NCI-H748 (cell line): ENCODE measurements at regions not wholly inside any gene's neighbourhood (a gene's known extent, or its start where the extent isn't known, plus 50 kb on each side); places are given as distances from the start of the nearest gene placed in this dataset.

Experiments used
- DNase-seq: peaks from one replicate; lab custom pipeline; 2025; ENCODE audit not compliant: unreplicated experiment; lab: John Stamatoyannopoulos, UW

- DNase-seq: no peak
Measured at GRCh38 chr9:106724566-106724965, 138.4 kb upstream of the ZNF462 start.

- no peak for DNase-seq
Measured at GRCh38 chr9:106726070-106726815, 136.7 kb upstream of the ZNF462 start.

DNA sequence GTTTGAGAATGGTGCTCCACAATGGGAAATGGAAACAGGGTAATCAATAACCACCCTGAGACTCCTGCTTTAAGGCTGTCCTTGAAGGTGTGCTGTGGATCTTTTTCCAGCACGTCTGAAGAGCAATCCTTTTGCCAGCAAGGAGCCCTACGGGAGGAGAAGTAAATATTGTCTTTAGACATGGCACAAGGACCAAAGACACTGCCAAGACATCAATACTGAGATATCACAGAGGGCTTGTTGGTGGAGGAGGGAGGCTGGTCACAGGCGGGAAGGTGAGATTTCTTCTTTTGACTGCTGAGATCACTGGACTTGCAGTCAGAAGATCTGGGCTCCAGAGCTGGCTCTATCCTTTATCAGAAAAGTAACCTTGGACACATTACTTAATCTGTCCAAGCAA lies 135.0 kb upstream of the ZNF462 start:
- DNase-seq: no peak

- DNase-seq: no peak
Measured at GRCh38 chr9:106728860-106729259, 134.1 kb upstream of the ZNF462 start.

DNA sequence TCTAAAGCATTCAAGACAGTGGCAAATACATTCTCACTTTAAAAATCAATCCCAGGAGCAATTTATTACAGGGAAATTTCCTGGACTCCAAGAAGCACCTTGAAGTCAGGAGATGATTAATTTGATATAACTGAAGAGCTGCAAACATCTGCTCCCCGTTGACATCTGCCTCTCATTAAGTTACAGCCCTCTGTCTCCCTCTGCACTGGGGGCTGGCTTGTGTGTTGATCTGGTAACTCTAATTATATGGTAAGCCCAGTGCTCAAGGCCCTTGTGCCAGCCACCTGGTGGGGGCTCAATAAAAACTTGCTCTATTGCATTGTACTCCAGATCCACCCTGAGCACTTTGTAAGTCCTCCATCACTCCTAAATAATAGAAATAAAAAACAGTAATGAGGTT lies 131.1 kb upstream of the ZNF462 start:
- peak; percentile 99 for DNase-seq

DNA sequence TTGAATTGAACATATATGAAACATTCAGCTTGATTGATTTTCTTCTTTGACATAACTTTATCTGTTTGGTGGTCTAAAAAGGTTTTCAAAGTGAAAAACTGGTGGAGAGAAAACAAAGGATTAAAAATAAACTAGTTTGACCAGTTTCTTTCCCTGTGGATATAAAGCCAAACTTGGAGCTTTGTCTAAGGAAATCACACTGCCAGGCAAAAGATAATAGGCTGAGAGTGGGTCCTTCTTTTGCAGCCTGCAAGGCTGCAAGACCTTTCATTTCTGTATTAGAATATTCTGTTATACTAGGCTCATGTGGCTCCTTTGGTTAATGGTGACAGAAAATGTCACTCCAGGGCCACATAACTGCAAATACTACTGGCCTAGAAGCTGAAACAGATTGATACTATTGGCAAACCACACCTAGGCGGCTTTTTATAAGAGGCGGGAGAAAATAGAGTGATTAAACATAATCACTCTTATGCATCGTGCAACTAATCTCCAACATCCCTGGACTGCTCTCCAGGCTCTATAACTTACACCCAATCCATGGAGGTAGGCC lies 129.1 kb upstream of the ZNF462 start:
- peak; percentile 61 for DNase-seq

DNA sequence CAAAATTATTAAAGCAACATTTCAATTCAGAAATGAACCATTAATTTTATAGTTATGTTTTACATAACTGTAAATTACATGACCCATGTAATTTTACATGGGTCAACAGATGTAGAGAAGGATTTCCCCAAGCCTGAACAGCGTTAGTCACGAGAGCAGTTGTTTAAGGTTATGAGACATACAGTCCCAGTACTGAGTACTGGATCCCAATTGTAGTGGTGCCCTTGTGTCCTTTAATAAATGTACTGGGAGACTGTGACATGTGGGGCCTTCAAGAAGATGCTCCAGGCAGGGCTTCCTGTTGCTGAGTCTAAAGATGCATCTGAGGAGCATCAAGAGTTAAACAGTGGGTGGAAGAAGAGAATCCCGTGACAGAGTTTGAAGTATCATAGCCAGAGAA lies 125.5 kb upstream of the ZNF462 start:
- DNase-seq: no peak

GRCh38 chr9:106738109-106738508 lies 124.9 kb upstream of the ZNF462 start:
- DNase-seq: no peak

DNA sequence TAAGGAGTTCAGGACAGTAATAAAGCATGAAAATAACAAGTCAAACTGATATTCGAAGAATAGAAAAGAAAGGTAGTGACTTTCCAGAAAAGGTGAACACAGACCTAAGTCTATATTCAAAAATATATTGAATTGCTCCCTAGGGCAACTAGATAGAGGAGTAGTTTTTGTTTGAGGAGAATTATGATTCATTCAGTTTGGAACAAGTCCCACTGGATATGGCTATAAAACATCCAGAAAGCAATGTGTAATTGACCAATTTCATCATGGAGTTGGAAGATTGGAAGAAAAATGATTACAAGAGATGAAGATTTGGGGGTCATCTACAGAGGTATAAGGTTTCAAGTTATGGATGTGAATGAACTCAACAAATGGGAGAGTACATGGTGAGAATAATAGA lies 117.5 kb upstream of the ZNF462 start:
- no peak for DNase-seq

GRCh38 chr9:106745876-106746275 lies 117.1 kb upstream of the ZNF462 start:
- DNase-seq: no peak

DNA sequence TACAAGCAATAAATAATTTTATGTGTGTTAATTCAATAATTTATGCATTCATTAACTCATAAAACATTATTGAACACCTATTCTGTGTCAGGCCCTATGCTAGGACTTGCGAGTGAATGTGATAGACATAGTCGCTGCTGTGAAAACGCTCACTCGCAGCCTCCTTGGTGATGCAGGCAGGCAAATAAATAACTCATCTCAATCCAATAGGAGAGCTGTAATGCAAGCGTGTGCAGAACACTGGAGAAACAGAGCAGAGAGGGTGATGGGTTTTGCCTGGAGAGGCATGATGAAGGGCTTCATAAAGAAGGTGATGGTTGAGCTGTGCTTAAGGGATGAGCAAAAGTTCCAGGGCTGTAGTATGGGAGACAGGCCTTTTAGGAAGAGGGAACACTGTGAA lies 111.3 kb upstream of the ZNF462 start:
- DNase-seq: no peak

DNA sequence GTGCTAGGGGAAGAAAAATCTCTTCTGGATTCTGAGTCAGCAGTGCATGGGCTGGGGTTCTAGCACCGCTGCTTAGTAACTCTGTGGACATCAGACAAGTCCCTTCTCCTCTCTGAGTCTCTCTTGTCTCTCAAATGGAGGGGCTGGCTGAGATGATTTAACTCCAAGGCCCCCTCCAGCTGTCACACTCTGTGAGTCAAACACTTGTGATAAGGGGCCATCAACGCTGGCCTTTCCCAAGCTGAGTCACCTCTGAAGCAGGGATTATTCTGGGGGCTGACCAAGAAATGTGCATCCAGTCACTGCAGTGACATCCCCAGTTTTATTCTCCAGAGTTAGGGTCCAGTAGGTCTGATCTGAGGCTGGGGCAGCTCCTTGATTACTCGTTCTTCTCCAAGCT lies 110.4 kb upstream of the ZNF462 start:
- DNase-seq: no peak

GRCh38 chr9:106753155-106753671 lies 109.8 kb upstream of the ZNF462 start:
- no peak for DNase-seq

DNA sequence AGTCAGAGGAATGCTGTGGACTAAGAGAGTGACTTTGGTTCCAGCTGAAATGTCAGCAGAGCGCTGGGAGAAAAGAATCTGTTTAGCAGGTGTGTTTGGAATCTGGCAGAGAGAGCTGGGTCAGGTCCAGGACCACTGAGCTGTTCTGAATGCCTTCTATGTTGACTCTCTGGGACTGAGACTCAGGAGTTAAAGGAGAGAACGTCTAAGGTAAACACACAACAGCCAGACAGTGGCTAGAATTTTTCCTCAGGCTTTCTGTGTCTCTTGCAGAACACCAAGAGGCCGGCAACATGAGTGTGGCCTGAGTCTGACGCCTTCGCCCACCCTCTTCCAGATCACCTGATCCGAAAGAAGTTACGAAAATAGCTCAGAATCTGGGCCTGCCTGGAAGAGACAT lies 107.2 kb upstream of the ZNF462 start:
- no peak for DNase-seq

DNA sequence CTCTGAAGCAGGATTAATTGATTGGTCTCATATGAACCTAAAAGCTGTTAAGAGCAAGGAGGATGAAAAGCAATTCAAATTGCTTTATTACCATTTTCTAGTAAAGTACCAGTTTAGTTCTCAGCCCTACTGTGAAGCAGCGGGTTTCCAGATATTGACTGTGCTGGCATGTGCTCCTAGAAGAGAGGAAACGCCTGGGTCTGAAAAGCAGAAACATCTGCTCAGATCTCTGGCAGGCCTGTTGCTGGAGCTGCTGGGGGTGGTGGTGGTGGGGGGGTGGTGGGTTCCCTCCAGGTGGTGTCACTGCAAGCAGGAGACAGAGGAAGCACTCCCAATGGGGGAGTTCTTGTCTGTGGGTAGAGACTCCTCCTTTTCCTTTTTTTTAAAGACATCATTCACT lies 105.5 kb upstream of the ZNF462 start:
- DNase-seq: no peak

DNA sequence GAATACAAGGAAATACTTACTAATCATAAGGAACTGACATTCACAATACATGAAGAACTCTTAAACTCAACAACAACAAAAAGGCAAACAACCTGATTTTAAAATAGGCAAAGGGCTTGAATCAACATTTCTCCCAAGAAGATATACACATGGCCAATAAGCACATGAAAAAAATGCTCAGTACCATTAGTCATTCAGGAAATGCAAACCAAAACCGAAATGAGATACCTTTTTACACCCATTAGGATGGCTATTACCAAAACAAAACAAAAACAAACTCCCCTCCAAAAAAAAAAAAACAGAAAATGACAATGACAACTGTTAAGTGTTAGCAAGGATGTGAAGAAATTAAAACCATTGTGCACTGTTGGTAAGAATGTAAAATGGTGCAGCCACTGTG lies 104.1 kb upstream of the ZNF462 start:
- DNase-seq: no peak

- DNase-seq: no peak
Measured at GRCh38 chr9:106761493-106761892, 101.5 kb upstream of the ZNF462 start.

DNA sequence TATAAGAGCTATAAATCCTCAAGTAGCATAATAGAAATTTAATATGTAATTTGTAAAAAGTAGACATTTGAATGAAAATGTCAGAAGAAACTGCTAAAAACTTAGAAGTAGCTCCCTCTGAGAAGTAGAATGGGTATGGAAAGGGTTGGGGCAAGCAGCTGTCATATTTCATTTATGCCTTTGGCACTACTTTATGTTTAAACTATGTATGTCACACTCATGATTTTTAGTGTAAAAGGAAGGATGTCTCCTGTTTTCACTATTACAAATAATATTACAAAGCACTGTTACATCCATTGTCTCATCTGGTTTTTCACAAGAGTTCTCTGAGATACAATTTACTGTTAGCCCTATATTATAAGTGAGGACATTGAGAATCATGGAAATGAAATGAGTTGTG lies 96.3 kb upstream of the ZNF462 start:
- DNase-seq: no peak

- DNase-seq: no peak
Measured at GRCh38 chr9:106769331-106769730, 93.6 kb upstream of the ZNF462 start.

- no peak for DNase-seq
Measured at GRCh38 chr9:106771608-106772007, 91.4 kb upstream of the ZNF462 start.

DNA sequence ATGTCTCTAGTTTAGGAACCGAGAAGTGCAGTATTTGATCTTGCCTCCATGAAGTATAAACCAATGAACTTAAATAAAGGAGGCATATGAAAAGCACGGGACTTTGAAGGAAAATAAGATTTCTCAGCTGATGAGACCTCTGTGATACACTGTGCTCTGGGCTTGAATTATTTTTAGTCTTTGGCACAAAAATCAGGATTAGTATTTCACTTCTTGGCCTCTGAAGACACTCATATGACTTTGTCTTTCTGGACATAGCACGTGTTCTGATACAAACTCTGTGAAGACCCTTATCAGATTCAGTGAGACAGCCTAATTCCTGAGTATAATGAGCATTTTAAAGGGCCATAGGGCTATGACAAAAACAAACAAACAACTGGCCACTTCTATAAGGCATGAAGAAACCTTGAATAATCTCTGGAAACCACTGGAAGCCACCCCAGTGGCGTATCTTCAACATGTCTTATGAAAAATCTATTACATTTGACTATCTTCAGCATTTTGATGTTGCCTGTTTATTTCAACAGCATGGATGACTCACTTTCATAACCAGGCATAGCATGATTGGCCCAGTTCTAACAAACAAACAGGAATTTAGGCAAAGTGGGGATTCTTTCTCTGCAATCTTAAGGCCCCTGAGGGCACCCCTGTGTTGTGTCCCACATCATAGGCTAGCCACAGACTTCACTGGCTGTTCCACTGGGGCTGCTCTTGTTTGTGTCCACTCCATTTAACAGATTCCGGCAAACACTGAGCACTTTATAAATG lies 90.3 kb upstream of the ZNF462 start:
- DNase-seq: no peak

DNA sequence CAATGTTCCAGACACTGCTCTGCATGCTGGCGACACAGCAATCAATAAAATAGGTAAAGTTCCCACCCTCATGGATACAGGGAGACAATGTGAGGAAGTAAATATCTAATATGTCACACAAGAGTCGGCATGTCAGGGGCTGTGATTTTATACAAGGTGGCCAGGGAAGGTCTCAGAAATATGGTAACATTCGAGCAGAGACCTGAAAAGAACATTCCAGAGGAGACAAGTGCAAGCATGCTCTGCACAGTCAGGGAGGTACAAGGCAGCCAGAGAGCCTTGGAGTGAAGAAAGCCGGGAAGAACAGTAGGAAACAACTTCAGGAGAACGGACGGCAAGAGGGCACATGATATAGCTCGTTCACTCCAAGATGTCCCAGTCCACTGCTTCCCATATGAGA lies 89.2 kb upstream of the ZNF462 start:
- DNase-seq: no peak
